ENCODE measurements at regions not wholly inside any gene's neighbourhood (a gene's known extent, or its start where the extent isn't known, plus 50 kb on each side); places are given as distances from the start of the nearest gene placed in this dataset.

DNA sequence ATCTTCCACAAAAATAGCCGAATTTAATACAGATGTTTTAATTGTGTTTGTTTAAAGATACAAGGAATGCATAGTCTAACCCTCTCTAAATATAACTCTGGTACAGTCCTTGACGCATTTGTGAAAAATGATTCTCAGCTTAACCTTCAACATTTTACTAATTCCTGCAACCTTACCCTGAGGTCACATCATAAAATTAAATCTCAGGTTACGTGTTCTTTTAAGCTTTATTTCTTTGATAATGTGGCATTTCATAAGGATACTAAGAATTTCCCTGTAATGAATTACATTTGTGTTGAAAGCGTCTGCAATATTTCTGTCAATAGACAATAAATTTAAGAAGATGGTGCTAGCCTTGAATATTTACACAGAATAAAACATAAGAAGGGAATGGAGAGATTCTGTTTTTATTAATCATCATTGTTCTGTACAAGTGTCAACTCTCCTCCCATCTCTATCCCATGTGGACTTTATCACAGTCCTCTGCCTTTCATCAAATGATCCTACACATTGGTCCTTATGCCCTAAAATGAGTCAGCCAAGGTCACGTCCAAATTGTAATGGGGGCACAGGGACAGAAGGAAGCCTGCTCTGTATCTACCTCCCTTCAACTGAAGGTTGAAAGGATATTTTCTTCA, 769.3 kb upstream of the FLRT2 start:
- Histone ChIP-seq H3K4me3 (replicated peaks in 1 of 3; ENCODE audit: insufficient read depth in 1 of 3, low read depth in 1 of 3, low read length in 3 of 3) (no peak overlapping the region), H2AFZ (ENCODE audit: low read depth, low read length) (no peak overlapping the region), H3K9me1 (replicated peaks; ENCODE audit: control insufficient read depth, extremely low read depth, insufficient read depth, low read length) (no peaks in the 10 kb centered on the region), H3K9ac (replicated peaks; ENCODE audit: extremely low read depth, insufficient read depth, low read length) (no peak overlapping the region), H3K27me3 (ENCODE audit: control insufficient read depth in 2 of 2, insufficient read depth in 2 of 2, low read length in 2 of 2) (no peaks in the 10 kb centered on the region), H3K36me3 (ENCODE audit: control insufficient read depth in 2 of 2, extremely low read depth in 1 of 2, insufficient read depth in 2 of 2, low read length in 2 of 2) (no peaks in the 10 kb centered on the region), H4K20me1 (replicated peaks; ENCODE audit: control insufficient read depth, extremely low read depth, insufficient read depth, low read length) (no peaks in the 10 kb centered on the region), H3K9me3 (replicated peaks; ENCODE audit: control insufficient read depth, insufficient read depth, low read length) (no peaks in the 10 kb centered on the region), H3K4me2 (ENCODE audit: insufficient read depth, low read length) (no peak overlapping the region), H3K4me1 (ENCODE audit: control insufficient read depth, extremely low read depth, insufficient read depth, low read length) (peaks cover 3% of the 10 kb centered on the region), H3K27ac (ENCODE audit: insufficient read depth, low read depth, low read length) (no peak overlapping the region), H3K79me2 (ENCODE audit: control insufficient read depth, insufficient read depth, low read length) (no peaks in the 10 kb centered on the region)
- FAIRE-seq (no peak), DNase-seq (ENCODE audit: low read depth, low spot score) (no peak)
- no peak for TF ChIP-seq MYC (IDR thresholded peaks at IDR 0.05; ENCODE audit: low read depth, low read length)
- TF ChIP-seq, protein P1, sequence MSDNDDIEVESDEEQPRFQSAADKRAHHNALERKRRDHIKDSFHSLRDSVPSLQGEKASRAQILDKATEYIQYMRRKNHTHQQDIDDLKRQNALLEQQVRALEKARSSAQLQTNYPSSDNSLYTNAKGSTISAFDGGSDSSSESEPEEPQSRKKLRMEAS (IDR thresholded peaks at IDR 0.05; ENCODE audit: insufficient read depth, insufficient read length): no peak
- TF ChIP-seq, protein P2, sequence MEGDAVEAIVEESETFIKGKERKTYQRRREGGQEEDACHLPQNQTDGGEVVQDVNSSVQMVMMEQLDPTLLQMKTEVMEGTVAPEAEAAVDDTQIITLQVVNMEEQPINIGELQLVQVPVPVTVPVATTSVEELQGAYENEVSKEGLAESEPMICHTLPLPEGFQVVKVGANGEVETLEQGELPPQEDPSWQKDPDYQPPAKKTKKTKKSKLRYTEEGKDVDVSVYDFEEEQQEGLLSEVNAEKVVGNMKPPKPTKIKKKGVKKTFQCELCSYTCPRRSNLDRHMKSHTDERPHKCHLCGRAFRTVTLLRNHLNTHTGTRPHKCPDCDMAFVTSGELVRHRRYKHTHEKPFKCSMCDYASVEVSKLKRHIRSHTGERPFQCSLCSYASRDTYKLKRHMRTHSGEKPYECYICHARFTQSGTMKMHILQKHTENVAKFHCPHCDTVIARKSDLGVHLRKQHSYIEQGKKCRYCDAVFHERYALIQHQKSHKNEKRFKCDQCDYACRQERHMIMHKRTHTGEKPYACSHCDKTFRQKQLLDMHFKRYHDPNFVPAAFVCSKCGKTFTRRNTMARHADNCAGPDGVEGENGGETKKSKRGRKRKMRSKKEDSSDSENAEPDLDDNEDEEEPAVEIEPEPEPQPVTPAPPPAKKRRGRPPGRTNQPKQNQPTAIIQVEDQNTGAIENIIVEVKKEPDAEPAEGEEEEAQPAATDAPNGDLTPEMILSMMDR (IDR thresholded peaks at IDR 0.05; ENCODE audit: extremely low read depth in 1 of 2, insufficient read depth in 1 of 2, low read depth in 1 of 2, low read length in 2 of 2): no peak
- intact Hi-C loops (cut with micrococcal nuclease) (no loop called here), dilution Hi-C loops (cut with MboI; ENCODE audit: extremely low pct_ligation_motif_present, low sequenced_read_pairs) (no loop called here)
- no TSS peak for BruUV-seq (replicated peaks)
- CTCF ChIA-PET: interaction anchor here (0.9 kb wide), 1 partner anchor 10 kb away, joined by 3 read pairs; no protein-coding TSS in a partner anchor
- POLR2A ChIA-PET: no interaction called here

DNA sequence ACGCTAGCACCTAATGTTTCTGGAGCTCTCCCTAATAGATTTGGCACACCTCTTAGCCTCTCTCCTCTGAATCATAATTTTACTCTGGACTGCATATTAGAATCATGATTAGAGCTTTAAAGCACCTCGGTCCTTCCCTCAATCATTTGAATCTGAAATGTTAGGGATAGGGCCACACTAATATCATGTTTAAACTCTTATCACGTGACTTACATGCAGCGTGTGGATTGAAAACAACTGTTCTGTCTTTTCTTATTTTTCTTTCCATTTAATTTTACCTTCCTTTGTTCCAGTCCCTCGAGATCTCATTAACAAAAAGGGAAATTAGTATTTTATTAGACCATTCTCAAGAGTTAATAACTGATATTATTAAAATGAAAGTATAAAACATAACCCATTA, 762.5 kb upstream of the FLRT2 start:
- dilution Hi-C loops (cut with MboI; ENCODE audit: extremely low pct_ligation_motif_present, low sequenced_read_pairs) (no loop called here), intact Hi-C loops (cut with micrococcal nuclease) (no loop called here)
- Histone ChIP-seq H3K27me3 (ENCODE audit: control insufficient read depth in 2 of 2, insufficient read depth in 2 of 2, low read length in 2 of 2) (no peaks in the 10 kb centered on the region), H3K36me3 (ENCODE audit: control insufficient read depth in 2 of 2, extremely low read depth in 1 of 2, insufficient read depth in 2 of 2, low read length in 2 of 2) (no peaks in the 10 kb centered on the region), H3K27ac (ENCODE audit: insufficient read depth, low read depth, low read length) (no peak overlapping the region), H3K79me2 (ENCODE audit: control insufficient read depth, insufficient read depth, low read length) (no peaks in the 10 kb centered on the region), H3K4me2 (ENCODE audit: insufficient read depth, low read length) (no peak overlapping the region), H3K4me3 (replicated peaks in 1 of 3; ENCODE audit: insufficient read depth in 1 of 3, low read depth in 1 of 3, low read length in 3 of 3) (no peak overlapping the region), H3K9me3 (replicated peaks; ENCODE audit: control insufficient read depth, insufficient read depth, low read length) (no peaks in the 10 kb centered on the region), H3K4me1 (ENCODE audit: control insufficient read depth, extremely low read depth, insufficient read depth, low read length) (no peaks in the 10 kb centered on the region), H3K9me1 (replicated peaks; ENCODE audit: control insufficient read depth, extremely low read depth, insufficient read depth, low read length) (no peaks in the 10 kb centered on the region), H2AFZ (ENCODE audit: low read depth, low read length) (no peak overlapping the region), H3K9ac (replicated peaks; ENCODE audit: extremely low read depth, insufficient read depth, low read length) (no peak overlapping the region), H4K20me1 (replicated peaks; ENCODE audit: control insufficient read depth, extremely low read depth, insufficient read depth, low read length) (no peaks in the 10 kb centered on the region)
- TF ChIP-seq, protein P2 (IDR thresholded peaks at IDR 0.05; ENCODE audit: extremely low read depth in 1 of 2, insufficient read depth in 1 of 2, low read depth in 1 of 2, low read length in 2 of 2): no peak
- TF ChIP-seq MYC (IDR thresholded peaks at IDR 0.05; ENCODE audit: low read depth, low read length) (no peak), POLR2A (IDR thresholded peaks at IDR 0.05; ENCODE audit: low read depth, low read length) (no peak), POLR2AphosphoS5 (IDR thresholded peaks at IDR 0.05; ENCODE audit: insufficient read depth, low read depth, low read length) (no peak), EZH2 (IDR thresholded peaks at IDR 0.05; ENCODE audit: borderline replicate concordance, low read depth, low read length, severe bottlenecking) (no peak), JUN (IDR thresholded peaks at IDR 0.05; ENCODE audit: borderline replicate concordance, insufficient read depth, insufficient read length, low read depth) (no peak), FOS (IDR thresholded peaks at IDR 0.05; ENCODE audit: borderline replicate concordance, insufficient read depth, low read length) (no peak), GATA2 (IDR thresholded peaks at IDR 0.05; ENCODE audit: insufficient read depth, insufficient read length, low read depth, low read length) (no peak)
- TF ChIP-seq, protein P1 (IDR thresholded peaks at IDR 0.05; ENCODE audit: insufficient read depth, insufficient read length): no peak
- ChIA-PET POLR2A (no interaction called here), CTCF (interaction anchor here (0.7 to 1.1 kb wide), 2 partner anchors 16 to 1532 kb away, joined by 3 read pairs; no protein-coding TSS in a partner anchor)
- FAIRE-seq: no peak
- no TSS peak for BruUV-seq (replicated peaks)
- no peak for DNase-seq (ENCODE audit: low read depth, low spot score)
